Hematopoietic multipotent progenitor cell treated with erythropoietin and hydrocortisone succinate and interleukin-3 and kit ligand, for 17 days (in vitro differentiated cells): ENCODE measurements at regions not wholly inside any gene's neighbourhood (a gene's known extent, or its start where the extent isn't known, plus 50 kb on each side); places are given as distances from the start of the nearest gene placed in this dataset.
"Not testable (repeated sequence)": the region's sequence is repeated elsewhere in the genome, so short reads cannot be mapped to it uniquely, and the experiment has no call there.

ENCODE experiments used
- DNase-seq: peaks from one replicate; pipeline ENCODE4 v3.0.0-alpha.2; 2015; ENCODE audit warnings: low spot score

- DNase-seq, result no peak
Observed at GRCh38 chr4:116664198-116664597, 421.2 kb downstream of the TRAM1L1 start.

- no peak for DNase-seq
Observed at GRCh38 chr4:116639070-116639577, 446.3 kb downstream of the TRAM1L1 start.

GRCh38 chr4:116638592-116638991 lies 446.8 kb downstream of the TRAM1L1 start:
- no peak for DNase-seq

GRCh38 chr4:116636917-116637316 lies 448.5 kb downstream of the TRAM1L1 start:
- no peak for DNase-seq

GRCh38 chr4:116632269-116632668 lies 453.1 kb downstream of the TRAM1L1 start:
- no peak for DNase-seq

- no peak for DNase-seq
Observed at GRCh38 chr4:116628598-116628997, 456.8 kb downstream of the TRAM1L1 start.

GRCh38 chr4:116627545-116627944 lies 457.8 kb downstream of the TRAM1L1 start:
- DNase-seq, result no peak

GRCh38 chr4:116619508-116619907 lies 465.9 kb downstream of the TRAM1L1 start:
- not testable (repeated sequence) for DNase-seq

GRCh38 chr4:116618638-116619037 lies 466.7 kb downstream of the TRAM1L1 start:
- DNase-seq, result no peak

- no peak for DNase-seq
Observed at GRCh38 chr4:116603096-116603495, 482.3 kb downstream of the TRAM1L1 start.

- DNase-seq, result no peak
Observed at GRCh38 chr4:116599859-116600258, 485.5 kb downstream of the TRAM1L1 start.

- DNase-seq, result no peak
Observed at GRCh38 chr4:116598980-116599789, 486.2 kb downstream of the TRAM1L1 start.

- no peak for DNase-seq
Observed at GRCh38 chr4:116598155-116598979, 487.0 kb downstream of the TRAM1L1 start.

- no peak for DNase-seq
Observed at GRCh38 chr4:116590648-116591047, 494.7 kb downstream of the TRAM1L1 start.

GRCh38 chr4:116588783-116589182 lies 496.6 kb downstream of the TRAM1L1 start:
- no peak for DNase-seq

- DNase-seq, result no peak
Observed at GRCh38 chr4:116585246-116585645, 500.1 kb downstream of the TRAM1L1 start.

GRCh38 chr4:116577321-116577720 lies 508.1 kb downstream of the TRAM1L1 start:
- DNase-seq, result no peak

- DNase-seq, result no peak
Observed at GRCh38 chr4:116573540-116573939, 511.8 kb downstream of the TRAM1L1 start.

GRCh38 chr4:116561768-116562167 lies 523.6 kb downstream of the TRAM1L1 start:
- no peak for DNase-seq

- DNase-seq, result no peak
Observed at GRCh38 chr4:116551806-116552205, 533.6 kb downstream of the TRAM1L1 start.

GRCh38 chr4:116547632-116548031 lies 537.7 kb downstream of the TRAM1L1 start:
- no peak for DNase-seq

GRCh38 chr4:116546759-116547158 lies 538.6 kb downstream of the TRAM1L1 start:
- DNase-seq, result no peak

- DNase-seq, result no peak
Observed at GRCh38 chr4:116544946-116545345, 540.4 kb downstream of the TRAM1L1 start.
